ENCODE measurements at regions not wholly inside any gene's neighbourhood (a gene's known extent, or its start where the extent isn't known, plus 50 kb on each side); places are given as distances from the start of the nearest gene placed in this dataset.

GRCh38 chr6:137286916-137287315, 67.7 kb upstream of the IFNGR1 start:
- Histone ChIP-seq H4K8ac (ENCODE audit: extremely low read depth, insufficient read depth, low read length) (no peak overlapping the region), H3K27me3 (replicated peaks in 1 of 4; ENCODE audit: control insufficient read depth in 3 of 4, extremely low read depth in 1 of 4, insufficient read depth in 3 of 4, low read length in 3 of 4) (no peaks in the 10 kb centered on the region; a peak in 1 of 7 replicates), H3K27ac (ENCODE audit: low read depth, low read length) (no peak overlapping the region), H3K9me3 (ENCODE audit: insufficient read depth in 2 of 2, low read depth in 1 of 2, low read length in 1 of 2) (no peaks in the 10 kb centered on the region), H2BK5ac (ENCODE audit: low read depth, low read length) (no peak overlapping the region), H3K4me2 (ENCODE audit: insufficient read depth in 1 of 2, low read depth in 2 of 2, low read length in 2 of 2) (no peak overlapping the region), H3K18ac (ENCODE audit: extremely low read depth, low read length) (no peak overlapping the region), H3K23ac (ENCODE audit: insufficient read length) (no peak overlapping the region), H2AFZ (ENCODE audit: low read length) (no peak overlapping the region), H3K14ac (ENCODE audit: insufficient read length) (no peak overlapping the region), H2AK5ac (ENCODE audit: low read depth, low read length) (no peak overlapping the region), H3K4me3 (ENCODE audit: extremely low read depth in 1 of 4, insufficient read depth in 2 of 4, low read depth in 3 of 4, low read length in 4 of 4) (no peak overlapping the region), H3K9ac (replicated peaks in 1 of 4; ENCODE audit: extremely low read depth in 1 of 4, low read depth in 3 of 4, low read length in 3 of 4) (no peak overlapping the region), H3K79me2 (ENCODE audit: control insufficient read depth in 1 of 2, insufficient read depth in 2 of 2, low read length in 2 of 2) (no peaks in the 10 kb centered on the region), H3K36me3 (ENCODE audit: control insufficient read depth in 2 of 4, insufficient read depth in 4 of 4, low read length in 3 of 4) (no peaks in the 10 kb centered on the region), H4K5ac (ENCODE audit: insufficient read length, low read depth, low read length) (no peak overlapping the region), H3K4me1 (replicated peaks in 1 of 4; ENCODE audit: control insufficient read depth in 3 of 4, insufficient read depth in 4 of 4, low read length in 3 of 4) (no peaks in the 10 kb centered on the region), H3K56ac (replicated peaks; ENCODE audit: insufficient read length, low read depth, low read length) (no peak overlapping the region), H4K20me1 (replicated peaks in 1 of 2; ENCODE audit: control insufficient read depth in 1 of 2, insufficient read depth in 2 of 2, low read length in 2 of 2) (no peaks in the 10 kb centered on the region), H3K23me2 (ENCODE audit: low read depth, low read length) (no peaks in the 10 kb centered on the region), H2BK120ac (replicated peaks; ENCODE audit: low read depth, low read length) (no peak overlapping the region), H2BK15ac (ENCODE audit: low read length) (no peak overlapping the region), H3K79me1 (ENCODE audit: low read depth, low read length) (no peaks in the 10 kb centered on the region), H2BK12ac (ENCODE audit: low read depth, low read length) (no peak overlapping the region), H2BK20ac (ENCODE audit: low read length) (no peak overlapping the region), H3K4ac (replicated peaks; ENCODE audit: insufficient read length, low read depth, low read length) (no peak overlapping the region), H4K91ac (replicated peaks; ENCODE audit: insufficient read length, low read length) (no peak overlapping the region)
- DNase-seq (ENCODE audit: low read depth in 1 of 2, low spot score in 2 of 2), result no peak
- ChIA-PET CTCF (ENCODE audit: partially characterized antibody) (interaction anchor here (0.9 to 1.1 kb wide), 2 partner anchors 23 to 410 kb away, joined by 3 to 4 read pairs; no protein-coding TSS in a partner anchor), POLR2A (ENCODE audit: partially characterized antibody) (no interaction called here)
- FAIRE-seq, result no peak
- WGBS, 2 experiments (ENCODE audit: extremely low coverage in 1 of 2, insufficient coverage in 1 of 2, insufficient read length in 1 of 2, insufficient replicate concordance in 2 of 2, low coverage in 1 of 2, low lambda C conversion rate in 2 of 2, missing lambda C conversion rate in 1 of 2), result 93% methylated on average over 1 of the region's 1 CpG; no CpG with 5 or more reads in 1 of the 2 experiments
- TF ChIP-seq USF2 (IDR thresholded peaks at IDR 0.05; ENCODE audit: low read length) (no peak), SRF (IDR thresholded peaks at IDR 0.05; ENCODE audit: low read depth, low read length) (no peak), CREB1 (IDR thresholded peaks at IDR 0.05) (no peak), RNF2 (IDR thresholded peaks at IDR 0.05; ENCODE audit: borderline replicate concordance, low read depth, low read length, missing control alignments, poor library complexity, severe bottlenecking) (no peak), EGR1 (IDR thresholded peaks at IDR 0.05; ENCODE audit: borderline replicate concordance, low read depth, low read length) (no peak), SP1 (IDR thresholded peaks at IDR 0.05; ENCODE audit: low read depth, low read length) (no peak), POLR2AphosphoS5 (IDR thresholded peaks at IDR 0.05; ENCODE audit: low read depth, low read length) (no peak), TEAD4 (IDR thresholded peaks at IDR 0.05; ENCODE audit: low read depth, low read length) (no peak), NANOG (IDR thresholded peaks at IDR 0.05; ENCODE audit: insufficient read depth, low read depth, low read length, poor library complexity, severe bottlenecking) (no peak), EP300 (IDR thresholded peaks at IDR 0.05; ENCODE audit: borderline replicate concordance in 1 of 2, low read depth in 2 of 2, low read length in 2 of 2) (no peak), JUN (IDR thresholded peaks at IDR 0.05; ENCODE audit: low read depth, low read length) (no peak)

Data from H1 (cell line).